ENCODE measurements at regions not wholly inside any gene's neighbourhood (a gene's known extent, or its start where the extent isn't known, plus 50 kb on each side); places are given as distances from the start of the nearest gene placed in this dataset.

- H3K4me1 Mint-ChIP-seq (ENCODE audit: low read depth, unreplicated experiment): peaks cover 36% of the 10 kb centered on the region
- peak overlapping the region; percentile 68 for H3K27ac Mint-ChIP-seq (ENCODE audit: unreplicated experiment)
- H3K4me3 Mint-ChIP-seq (ENCODE audit: low read depth, unreplicated experiment): peak overlapping the region; percentile 33
- intact Hi-C loops (cut with micrococcal nuclease; ENCODE audit: unreplicated experiment): no loop called here
- no peaks in the 10 kb centered on the region for H3K27me3 Mint-ChIP-seq (ENCODE audit: unreplicated experiment)
- TF ChIP-seq CTCF (IDR thresholded peaks at IDR 0.05; ENCODE audit: unreplicated experiment): no peak
- CTCF ChIA-PET: interaction anchor here (0.6 kb wide), 1 partner anchor 359 kb away, joined by 3 read pairs; no protein-coding TSS in a partner anchor
- peaks cover 7% of the 10 kb centered on the region for H3K9me3 Mint-ChIP-seq (ENCODE audit: low read depth, unreplicated experiment)
- H3K36me3 Mint-ChIP-seq (ENCODE audit: insufficient read depth, unreplicated experiment): no peaks in the 10 kb centered on the region
- DNase-seq: no peak
- no TSS peak for BruUV-seq (replicated peaks)
Observed at GRCh38 chr12:74889073-74889472, 320.6 kb downstream of the KCNC2 start.

- peaks cover 7% of the 10 kb centered on the region for H3K9me3 Mint-ChIP-seq (ENCODE audit: low read depth, unreplicated experiment)
- peak; percentile 33 for DNase-seq
- BruUV-seq (replicated peaks): no TSS peak
- H3K4me3 Mint-ChIP-seq (ENCODE audit: low read depth, unreplicated experiment): peak overlapping the region; percentile 33
- CTCF ChIA-PET: interaction anchor here (1.0 kb wide), 1 partner anchor 95 kb away, joined by 3 read pairs; no protein-coding TSS in a partner anchor
- peak overlapping the region; percentile 68 for H3K27ac Mint-ChIP-seq (ENCODE audit: unreplicated experiment)
- no peaks in the 10 kb centered on the region for H3K36me3 Mint-ChIP-seq (ENCODE audit: insufficient read depth, unreplicated experiment)
- peaks cover 36% of the 10 kb centered on the region for H3K4me1 Mint-ChIP-seq (ENCODE audit: low read depth, unreplicated experiment)
- no peak for TF ChIP-seq CTCF (IDR thresholded peaks at IDR 0.05; ENCODE audit: unreplicated experiment)
- H3K27me3 Mint-ChIP-seq (ENCODE audit: unreplicated experiment): no peaks in the 10 kb centered on the region
- intact Hi-C loops (cut with micrococcal nuclease; ENCODE audit: unreplicated experiment): loop anchor here (1.0 to 2.0 kb wide), 3 partner anchors 41 to 163 kb away; no protein-coding TSS in a partner anchor
Observed at GRCh38 chr12:74889563-74890236, 319.9 kb downstream of the KCNC2 start.

- intact Hi-C loops (cut with micrococcal nuclease; ENCODE audit: unreplicated experiment): loop anchor here (1.0 to 2.0 kb wide), 3 partner anchors 41 to 163 kb away; no protein-coding TSS in a partner anchor
- DNase-seq: peak; percentile 52
- BruUV-seq (replicated peaks): no TSS peak
- Mint-ChIP-seq H3K4me3 (ENCODE audit: low read depth, unreplicated experiment) (peak overlapping the region; percentile 33), H3K9me3 (ENCODE audit: low read depth, unreplicated experiment) (peaks cover 7% of the 10 kb centered on the region), H3K4me1 (ENCODE audit: low read depth, unreplicated experiment) (peaks cover 36% of the 10 kb centered on the region), H3K27ac (ENCODE audit: unreplicated experiment) (peak overlapping the region; percentile 68), H3K36me3 (ENCODE audit: insufficient read depth, unreplicated experiment) (no peaks in the 10 kb centered on the region), H3K27me3 (ENCODE audit: unreplicated experiment) (no peaks in the 10 kb centered on the region)
- TF ChIP-seq CTCF (IDR thresholded peaks at IDR 0.05; ENCODE audit: unreplicated experiment): no peak
- CTCF ChIA-PET: interaction anchor here (1.0 kb wide), 1 partner anchor 96 kb away, joined by 3 read pairs; no protein-coding TSS in a partner anchor
Observed at GRCh38 chr12:74890237-74890599, 319.4 kb downstream of the KCNC2 start.

- intact Hi-C loops (cut with micrococcal nuclease; ENCODE audit: unreplicated experiment): loop anchor here (2.0 kb wide), 2 partner anchors 42 to 162 kb away; no protein-coding TSS in a partner anchor
- Mint-ChIP-seq H3K27me3 (ENCODE audit: unreplicated experiment) (no peaks in the 10 kb centered on the region), H3K9me3 (ENCODE audit: low read depth, unreplicated experiment) (peaks cover 7% of the 10 kb centered on the region), H3K4me1 (ENCODE audit: low read depth, unreplicated experiment) (peaks cover 36% of the 10 kb centered on the region), H3K4me3 (ENCODE audit: low read depth, unreplicated experiment) (no peak overlapping the region), H3K27ac (ENCODE audit: unreplicated experiment) (no peak overlapping the region), H3K36me3 (ENCODE audit: insufficient read depth, unreplicated experiment) (no peaks in the 10 kb centered on the region)
- no peak for DNase-seq
- TF ChIP-seq CTCF (IDR thresholded peaks at IDR 0.05; ENCODE audit: unreplicated experiment): no peak
- no TSS peak for BruUV-seq (replicated peaks)
- CTCF ChIA-PET: no interaction called here
Observed at GRCh38 chr12:74891083-74891668, 318.5 kb downstream of the KCNC2 start.

All from Calu3 (cell line).